Stimulated activated CD8-positive, alpha-beta memory T cell treated with anti-CD3 and anti-CD28 coated beads, Interleukin-2, amount 100 ng/mL, for 1 hour (primary cell): ENCODE measurements at regions not wholly inside any gene's neighbourhood (a gene's known extent, or its start where the extent isn't known, plus 50 kb on each side); places are given as distances from the start of the nearest gene placed in this dataset.

ENCODE experiments used
- DNase-seq, 2 donors: peaks; one replicate each; pipeline ENCODE4 v3.0.0-alpha.2; 2020; ENCODE audit warnings: low read depth in 2 of 2

DNA sequence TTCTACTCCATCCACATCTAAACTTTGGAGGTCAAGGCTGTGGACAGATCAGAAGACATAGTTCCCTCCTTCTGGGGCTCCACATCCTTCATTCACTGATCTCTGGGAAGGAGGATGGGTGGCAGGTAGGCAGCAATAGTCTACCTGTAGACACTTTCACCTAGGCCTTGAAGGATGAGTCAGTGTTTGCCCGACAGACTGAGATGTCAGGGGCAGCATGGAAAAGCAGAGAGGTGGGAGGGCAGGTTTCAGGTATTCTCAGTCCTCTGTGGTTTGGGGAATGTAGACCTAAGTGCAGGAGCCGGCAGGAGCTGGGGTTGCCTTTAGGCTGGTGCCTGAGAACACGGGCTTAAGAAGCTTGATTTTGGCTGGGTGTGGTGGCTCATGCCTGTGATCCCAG lies 171.9 kb upstream of the ZNF267 start:
- DNase-seq = no peak

DNA sequence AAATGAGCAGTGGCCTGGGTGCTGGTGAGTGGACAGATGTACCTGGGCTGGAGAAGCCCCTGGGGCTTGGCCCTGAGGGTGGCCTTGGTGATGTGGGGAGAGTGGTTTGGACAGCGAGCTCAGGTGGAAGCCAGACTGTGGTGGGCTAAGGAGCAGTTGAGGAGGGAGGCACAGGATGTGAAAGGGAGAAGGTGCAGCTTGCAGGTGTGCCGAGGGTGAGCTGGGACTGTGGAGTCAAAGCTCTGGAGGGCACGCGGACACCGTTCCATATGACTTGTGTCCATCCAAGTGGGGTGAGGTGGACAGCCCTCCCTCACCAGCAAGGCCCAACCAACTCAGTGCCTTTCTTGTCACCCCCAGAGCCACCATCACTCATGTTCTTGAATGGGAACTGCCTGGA lies 170.8 kb upstream of the ZNF267 start:
- no peak for DNase-seq

DNA sequence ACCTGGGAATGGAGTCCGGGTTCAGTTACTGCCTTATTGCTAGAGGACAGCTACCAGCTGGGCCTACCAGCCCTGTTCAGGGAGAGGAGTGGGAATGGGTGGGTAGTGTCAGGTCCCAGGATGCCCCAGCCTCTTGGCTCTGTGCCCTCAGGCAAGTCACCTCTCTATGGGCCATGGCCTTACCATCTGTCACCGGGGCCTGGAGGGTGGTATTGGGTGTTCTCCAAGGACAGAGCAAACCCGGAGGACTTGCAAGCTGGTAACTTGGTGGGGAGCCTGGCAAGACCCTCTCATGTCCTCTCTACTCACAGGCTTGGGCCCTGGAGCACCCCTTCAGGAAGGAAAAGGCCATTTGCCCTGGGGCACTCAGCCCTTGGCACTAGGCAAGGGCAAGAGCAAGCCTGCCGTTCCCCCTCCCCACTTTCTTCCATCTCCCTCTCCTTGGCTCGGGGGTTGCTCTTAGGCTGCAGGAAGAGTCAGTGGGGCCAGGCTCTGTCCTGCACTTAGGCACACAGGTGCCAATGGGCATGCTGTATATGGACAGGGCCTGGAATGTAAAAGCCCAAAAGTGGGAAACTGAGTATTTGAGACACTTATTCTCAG lies 170.0 kb upstream of the ZNF267 start:
- no peak for DNase-seq

DNA sequence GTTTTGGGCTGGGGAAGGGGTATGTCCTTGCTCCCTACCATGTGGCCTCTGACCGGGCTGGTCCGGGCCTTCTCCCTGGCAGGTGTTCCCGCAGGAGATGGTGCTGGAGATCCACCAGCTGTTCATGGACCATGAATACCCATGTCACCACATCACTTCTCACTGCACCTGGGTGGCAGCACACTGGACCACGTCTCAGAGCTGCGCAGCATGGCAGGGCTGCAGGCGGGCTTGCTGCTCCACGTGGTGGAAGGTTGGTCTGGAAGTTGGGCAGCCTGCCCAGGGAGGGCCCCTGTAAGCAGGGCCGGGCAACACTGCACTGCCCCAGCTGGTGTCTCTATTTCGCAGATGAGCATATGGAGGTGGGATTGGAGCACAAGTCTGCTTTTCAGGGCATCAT lies 169.5 kb upstream of the ZNF267 start:
- no peak for DNase-seq

DNA sequence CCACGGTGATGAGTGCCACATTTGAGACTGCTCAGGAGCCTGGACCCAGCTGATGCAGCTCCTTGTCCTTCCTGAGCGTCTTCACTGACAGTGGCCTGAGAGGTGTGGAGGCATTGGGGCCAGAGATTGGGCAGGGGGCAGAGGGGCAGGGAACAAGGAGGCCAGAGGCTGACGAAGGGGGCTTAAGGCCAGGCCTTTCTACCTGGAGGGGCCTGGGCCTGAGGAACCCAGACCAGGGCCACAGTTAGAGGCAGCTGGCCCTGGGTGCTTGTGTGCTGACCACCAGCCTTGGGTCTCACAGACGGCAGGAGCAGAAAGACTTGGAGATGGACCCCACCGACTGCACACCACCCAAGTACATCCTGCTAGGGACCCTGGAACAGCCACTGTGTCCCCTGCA lies 168.2 kb upstream of the ZNF267 start:
- DNase-seq = no peak

DNA sequence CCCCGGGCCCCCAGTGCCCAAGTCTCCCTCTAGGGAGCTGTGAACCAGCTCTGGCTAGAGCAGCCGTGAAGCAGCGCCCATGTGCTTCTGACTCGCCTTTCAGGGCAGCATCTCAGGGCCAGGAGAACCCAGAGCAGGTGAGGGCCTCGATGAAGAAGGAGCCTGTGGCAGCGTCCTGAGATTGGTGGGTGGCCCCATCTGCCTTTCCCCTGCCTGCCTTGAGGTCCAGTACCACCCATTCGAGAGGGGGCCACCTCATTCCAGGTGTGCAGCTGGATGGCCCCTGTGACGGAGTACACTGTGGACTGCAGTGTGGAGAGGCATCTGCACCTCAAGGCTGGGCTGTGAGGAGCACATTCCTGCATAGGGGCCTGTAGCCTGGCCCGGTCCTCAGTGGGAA lies 167.3 kb upstream of the ZNF267 start:
- no peak for DNase-seq

DNA sequence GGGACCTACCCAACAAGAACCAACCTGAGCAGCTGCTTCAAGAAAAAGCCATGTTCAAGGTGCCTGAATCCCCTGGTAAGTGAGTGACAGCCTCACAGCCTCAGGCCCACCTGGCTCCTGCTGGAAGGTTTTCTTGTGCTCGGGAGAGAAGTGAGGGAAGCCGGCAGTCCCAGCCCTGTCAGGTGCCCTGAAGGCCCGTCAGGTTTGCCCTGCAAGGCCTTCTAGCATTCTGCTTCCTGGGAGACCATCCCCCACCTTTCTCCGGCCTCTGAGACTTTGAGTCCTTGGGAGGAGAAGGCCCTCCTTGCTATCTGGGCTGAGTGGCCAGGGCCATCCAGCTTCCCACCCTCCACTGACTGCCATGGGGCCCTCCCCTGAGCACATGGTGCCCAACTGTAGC lies 166.7 kb upstream of the ZNF267 start:
- no peak for DNase-seq

DNA sequence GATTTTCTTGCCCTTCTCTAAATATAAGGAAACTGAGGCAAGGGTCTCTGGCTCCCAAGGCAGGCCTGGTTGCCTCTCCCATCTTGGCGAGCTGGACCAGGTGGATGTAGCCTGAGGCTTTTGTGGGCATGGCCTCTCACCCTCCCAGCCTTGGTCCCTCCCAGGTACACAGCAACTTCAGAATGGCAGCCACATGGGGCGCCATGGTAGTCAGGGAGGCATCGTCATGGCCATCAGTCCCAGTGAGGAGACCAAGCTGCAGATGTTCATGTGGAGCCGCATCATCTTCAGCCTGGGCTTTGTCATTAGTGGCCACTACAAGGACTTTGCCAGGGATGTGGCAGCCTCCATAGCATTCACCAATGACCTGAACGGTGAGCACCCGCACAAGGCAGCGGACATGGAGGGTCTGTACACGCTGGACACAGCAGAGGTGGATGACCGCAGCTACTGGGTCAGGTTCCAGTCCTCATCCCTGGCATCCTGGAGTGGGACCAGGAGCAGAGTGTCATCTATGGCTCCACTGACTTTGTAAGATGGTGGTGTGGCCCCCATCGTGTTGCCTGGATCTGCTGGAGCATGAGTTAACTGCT lies 165.8 kb upstream of the ZNF267 start:
- DNase-seq = no peak

DNA sequence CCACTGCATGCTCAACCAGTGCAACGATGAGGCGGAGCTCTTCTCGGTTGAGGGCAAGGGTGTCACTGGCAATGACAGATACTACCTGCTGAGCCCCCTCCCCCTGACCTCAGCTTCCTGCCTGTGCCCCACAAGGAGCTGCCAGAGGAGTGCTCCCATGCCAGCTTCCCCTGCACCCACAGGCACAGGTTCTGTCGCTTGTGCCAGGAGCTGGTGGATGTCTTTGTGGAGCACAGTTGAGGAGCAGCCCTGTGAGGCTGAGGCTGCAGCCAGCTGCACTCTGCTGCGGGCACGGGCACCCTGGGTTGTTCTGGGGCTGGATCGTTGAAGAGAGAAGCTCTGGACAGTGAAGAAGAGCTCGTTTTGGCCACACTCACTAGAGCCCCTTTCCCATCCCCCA lies 165.3 kb upstream of the ZNF267 start:
- no peak for DNase-seq

DNA sequence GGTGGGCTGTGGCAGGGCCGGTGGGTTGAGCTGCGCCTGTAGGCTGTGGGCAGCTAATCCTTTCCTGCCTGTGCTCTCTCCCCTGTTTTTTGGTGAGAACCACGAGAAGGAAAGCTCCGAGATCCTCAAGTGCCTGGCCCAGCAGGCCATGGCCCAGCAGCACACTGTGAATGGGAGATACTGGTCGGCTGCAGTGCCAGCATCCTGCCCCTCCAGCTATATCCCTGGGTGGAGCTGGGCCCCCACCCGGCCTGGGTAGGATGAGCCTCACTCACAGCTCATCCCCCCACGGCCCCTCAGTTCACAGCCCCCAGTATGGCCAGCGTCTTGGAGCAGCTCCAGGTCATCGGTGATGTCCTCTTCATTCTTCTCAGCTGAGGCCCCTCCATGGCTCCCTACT lies 164.4 kb upstream of the ZNF267 start:
- DNase-seq = no peak

DNA sequence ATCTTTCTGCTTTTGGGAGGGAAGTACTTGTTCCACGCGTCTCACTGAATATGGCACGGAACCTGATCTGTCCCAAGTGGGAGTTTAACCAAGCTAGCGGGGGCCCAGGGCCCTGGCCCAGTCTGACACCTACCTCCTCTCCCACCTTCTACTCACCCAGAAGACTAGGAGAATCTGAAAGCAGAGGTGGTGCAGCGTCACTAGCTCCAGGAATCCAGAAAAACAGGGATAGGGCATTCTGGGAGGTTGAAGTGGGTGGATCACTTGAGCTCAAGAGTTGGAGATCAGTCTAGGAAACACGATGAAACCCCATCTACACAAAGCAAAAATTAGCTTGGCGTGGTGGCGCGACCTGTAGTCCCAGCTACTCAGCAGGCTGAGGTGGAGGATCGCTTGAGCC lies 163.5 kb upstream of the ZNF267 start:
- no peak for DNase-seq

DNA sequence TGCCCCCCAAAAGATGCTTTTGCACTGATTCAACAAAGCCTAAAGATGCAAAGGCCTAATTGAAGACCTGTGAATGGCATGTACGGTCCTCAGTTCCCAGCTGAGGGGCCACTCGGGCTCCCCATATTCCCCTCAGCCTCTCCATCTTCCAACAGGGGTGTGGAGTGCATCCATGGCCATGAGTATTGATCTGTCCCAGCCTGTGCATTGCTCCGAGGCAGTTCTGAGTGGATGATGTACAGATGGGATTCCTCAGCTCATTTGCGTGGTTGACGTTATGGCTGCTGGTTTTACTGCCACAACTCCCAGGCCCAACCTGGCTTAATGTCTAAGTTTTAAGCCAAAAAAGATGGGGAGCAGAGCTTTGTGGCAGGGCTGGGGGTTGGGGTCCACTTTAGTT lies 162.7 kb upstream of the ZNF267 start:
- no peak for DNase-seq

DNA sequence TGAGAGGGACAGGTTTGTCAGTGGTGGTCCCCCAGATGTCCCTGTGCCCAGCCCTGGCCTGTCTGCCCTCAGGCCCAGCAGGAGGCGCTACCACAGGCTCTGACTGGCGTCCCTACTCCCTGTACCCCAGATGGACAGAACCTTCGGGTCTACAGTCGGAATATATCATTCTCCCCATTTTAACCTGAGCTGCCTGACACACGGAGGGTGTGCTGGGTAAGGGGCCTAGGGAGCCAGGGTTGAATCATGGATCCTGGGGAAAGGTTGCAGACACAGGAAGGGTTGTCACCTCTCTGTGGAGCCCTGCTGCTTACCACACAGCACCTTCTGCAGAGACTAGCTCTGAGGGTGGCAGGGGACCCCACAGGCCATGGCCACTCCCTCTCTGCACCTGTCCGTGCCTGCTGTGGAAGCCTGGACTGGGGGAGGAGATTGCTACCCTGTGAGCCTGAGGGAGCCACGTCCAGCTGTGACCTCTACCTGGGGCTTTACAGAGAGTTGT lies 162.2 kb upstream of the ZNF267 start:
- DNase-seq = no peak

DNA sequence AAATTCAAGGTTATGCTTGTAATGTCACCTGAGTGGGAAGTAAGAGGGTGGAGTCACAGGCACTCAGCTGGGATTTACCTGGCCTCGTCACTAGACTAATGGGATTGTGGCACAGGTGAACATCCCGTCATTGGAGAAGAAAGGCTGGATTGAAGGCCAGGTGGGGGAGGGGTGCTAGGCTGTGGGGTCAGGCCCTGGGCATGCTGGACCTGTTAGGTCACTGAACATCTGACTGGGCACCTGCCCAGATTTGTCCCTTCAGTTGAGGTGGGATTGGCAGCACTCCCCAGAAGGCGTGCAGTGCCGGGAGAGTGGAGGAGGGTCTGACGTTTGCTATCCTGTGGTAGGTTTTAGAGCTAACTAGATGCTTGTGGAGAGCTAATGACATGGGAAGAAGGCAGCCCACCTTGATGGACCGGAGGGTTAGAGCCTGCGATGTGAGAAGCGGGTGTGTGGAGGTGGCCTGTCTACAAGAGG lies 161.5 kb upstream of the ZNF267 start:
- no peak for DNase-seq

DNA sequence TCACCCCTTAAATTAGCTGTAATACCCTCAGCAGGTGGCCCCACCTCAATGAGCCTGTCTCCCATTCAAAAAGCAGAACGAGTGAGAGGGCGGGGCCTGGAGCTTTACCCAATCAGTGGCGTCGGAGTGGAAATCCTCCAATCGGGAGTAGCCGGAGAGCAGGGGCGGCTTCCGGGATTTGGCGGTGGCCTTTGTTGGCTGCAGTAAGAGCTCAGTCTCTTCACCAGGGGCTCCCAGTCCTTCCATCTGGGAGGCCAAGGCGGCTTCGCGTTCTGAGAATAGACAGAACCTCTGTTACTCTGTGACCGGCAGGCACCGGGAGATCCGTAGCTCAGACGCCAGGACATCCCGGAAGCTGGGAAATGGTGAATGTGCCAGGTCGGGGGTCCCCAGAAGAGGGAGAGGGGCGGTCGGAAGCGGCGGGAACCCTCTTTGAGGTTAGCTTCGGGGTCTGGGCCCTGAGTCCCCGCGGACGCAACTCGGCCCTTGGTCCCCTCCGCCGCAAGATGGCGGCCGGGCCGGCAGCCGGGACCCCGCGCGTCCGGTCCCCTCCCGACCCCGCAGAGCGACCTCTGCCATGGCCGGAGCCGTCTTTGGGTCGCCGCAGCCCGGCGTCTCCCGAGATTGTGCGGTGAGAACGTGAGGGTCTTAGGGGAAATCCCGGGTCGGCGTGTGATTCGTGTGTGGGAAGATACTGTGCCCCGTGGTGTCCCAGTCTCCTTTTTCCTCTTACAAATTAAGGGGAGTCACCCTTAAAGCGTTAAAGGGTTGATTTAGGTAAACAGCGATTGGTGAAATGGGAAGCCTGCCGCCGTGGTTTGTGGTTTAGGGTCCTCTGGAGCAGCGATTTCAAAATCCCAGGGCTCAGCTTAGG lies 160.3 kb upstream of the ZNF267 start:
- DNase-seq = peak; percentile 77 to 85

DNA sequence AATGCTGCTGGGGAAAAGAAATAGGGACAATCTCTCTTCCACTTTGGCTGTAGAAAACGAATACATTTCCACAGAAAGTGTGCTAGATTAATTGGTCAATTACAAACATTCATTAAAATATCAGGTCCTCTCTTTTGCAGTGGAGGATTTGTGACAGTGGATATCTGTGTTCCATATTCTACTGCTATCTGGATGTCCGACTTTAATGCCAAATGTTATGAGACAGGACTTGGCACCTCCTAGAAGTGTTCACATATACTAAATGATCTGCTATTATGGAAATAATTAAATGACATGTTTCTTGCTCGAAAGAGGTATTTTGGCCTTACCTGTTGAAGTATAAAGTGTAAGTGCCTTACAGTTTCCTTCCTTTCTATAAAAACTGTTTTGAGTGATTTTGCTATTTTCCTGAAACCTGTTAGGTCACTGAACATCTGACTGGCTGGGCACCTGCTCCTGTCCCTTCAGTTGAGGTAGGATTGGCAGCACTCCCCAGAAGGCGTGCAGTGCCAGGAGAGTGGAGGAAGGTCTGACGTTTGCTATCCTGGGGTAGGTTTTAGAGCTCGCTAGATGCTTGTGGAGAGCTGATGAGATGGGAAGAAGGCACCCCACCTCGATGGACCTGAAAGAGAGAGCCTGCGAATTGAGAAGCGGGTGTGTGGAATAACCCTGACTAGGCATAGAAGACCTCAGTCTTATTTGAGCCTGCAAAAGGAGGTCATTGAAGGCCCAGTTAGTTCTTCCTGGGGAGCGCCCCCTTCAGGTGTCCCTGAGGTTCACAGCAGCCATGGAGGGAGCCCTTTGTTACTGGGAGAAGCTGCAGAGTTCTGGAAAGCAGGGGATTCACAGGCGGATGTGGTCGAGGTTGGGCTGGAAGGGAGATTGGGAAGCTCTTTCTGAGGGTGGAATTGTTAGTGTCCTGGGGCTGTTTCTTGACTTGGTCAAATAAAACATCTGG lies 159.4 kb upstream of the ZNF267 start:
- no peak for DNase-seq

DNA sequence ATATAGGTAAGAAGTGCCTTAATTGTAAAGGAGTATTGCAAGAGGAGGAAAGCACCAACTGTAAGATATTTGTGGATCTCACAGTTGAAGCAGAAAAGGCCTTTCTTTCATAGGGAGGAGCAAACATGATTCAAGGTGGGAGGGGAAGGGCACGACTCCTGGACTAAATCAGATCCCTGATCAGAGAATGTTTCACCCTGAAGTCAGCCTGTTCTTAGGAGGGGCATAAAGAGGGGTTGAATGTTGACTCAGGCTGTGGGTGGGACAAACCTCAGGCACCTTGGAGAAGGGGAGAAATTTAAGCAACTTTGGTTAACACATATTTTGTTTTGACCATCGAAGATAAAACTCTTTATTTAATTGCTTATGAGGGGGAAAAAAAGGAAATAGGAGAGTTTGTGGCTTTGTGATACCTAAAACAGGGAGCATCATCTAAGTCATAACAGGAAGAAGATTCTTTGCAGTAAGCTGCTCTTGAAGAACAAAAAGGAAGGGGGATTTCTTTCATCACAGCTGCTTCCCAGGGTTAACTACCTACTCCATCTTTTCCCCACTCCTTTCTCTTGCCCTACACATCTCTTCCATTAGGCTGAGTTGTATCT lies 158.6 kb upstream of the ZNF267 start:
- DNase-seq = no peak

DNA sequence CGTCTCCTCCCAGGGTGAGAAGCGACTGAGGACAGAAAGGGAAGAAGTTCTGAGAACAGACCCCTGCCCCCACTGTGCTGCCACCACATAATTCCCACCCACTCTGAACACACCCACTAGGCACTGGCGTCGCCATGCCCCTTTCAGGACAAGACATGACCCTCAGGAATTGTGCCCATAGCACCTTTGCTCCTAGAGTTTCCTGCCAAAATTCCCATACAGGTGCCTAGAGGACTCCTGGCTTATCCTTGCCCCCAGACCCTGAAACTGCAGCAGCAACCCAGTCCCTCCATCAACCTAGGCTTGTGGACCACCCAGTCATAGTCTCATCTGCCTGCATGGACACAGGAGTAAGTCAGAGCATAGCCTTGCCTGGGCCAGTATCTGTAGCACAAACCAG lies 157.7 kb upstream of the ZNF267 start:
- no peak for DNase-seq

DNA sequence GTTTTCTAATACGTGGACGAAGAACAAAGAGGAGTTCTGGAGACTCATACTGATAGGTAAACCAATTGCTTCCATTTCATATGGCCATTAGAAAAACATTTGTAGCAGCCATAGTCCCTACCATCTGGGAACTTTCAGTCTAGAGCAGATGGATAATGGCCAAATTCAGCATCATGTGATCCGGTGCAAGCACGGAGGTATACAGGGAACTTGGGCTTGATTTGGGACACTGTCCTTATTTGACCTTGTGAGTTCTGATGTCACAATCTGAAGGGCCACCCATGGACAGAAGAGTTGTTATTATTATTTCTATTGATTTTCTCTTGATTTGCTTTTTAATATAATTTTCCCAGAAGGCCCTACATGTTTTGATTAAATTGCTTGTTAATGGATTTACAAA lies 154.6 kb upstream of the ZNF267 start:
- DNase-seq = no peak

DNA sequence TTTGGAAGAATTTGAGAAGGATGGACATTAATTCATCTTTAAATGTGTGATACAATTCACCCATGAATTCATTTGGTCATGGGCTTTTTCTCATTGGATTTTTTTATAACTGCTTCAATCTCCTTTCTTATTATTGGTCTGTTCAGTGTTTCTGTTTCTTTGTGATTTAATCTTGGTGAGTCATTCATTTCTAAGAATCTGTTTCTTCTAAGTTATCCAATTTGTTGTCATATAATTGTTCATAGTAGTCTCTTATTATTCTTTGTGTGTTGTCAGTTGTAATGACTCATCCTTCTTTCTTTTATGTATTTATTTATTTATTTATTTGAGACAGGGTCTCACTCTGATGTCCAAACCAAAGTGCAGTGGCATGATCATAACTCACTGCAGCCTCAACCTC lies 146.1 kb upstream of the ZNF267 start:
- no peak for DNase-seq

DNA sequence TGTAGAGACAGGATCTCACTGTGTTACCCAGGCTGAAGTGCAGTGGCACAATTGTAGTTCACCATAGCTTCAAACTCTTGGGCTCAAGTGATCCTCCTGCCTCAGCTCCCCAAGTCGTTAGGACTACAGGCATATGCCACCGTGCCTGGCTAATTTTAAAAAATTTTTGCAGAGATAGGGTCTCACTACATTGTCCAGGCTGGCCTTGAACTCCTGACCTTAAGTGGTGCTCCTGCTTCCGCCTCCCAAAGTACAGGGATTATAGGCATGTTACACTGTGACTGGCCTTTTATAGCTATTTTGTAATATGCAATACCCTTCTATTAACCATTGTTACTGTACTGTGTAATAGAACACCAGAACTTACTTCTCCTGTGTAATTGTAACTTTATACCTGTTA lies 139.3 kb upstream of the ZNF267 start:
- DNase-seq = no peak
